Left renal cortex interstitium (tissue), 4 donors: ENCODE measurements at regions not wholly inside any gene's neighbourhood (a gene's known extent, or its start where the extent isn't known, plus 50 kb on each side); places are given as distances from the start of the nearest gene placed in this dataset.
"Not testable (repeated sequence)": the region's sequence is repeated elsewhere in the genome, so short reads cannot be mapped to it uniquely, and the experiment has no call there.

Experiments
- DNase-seq, 4 donors: peaks; one replicate each; pipeline ENCODE4 v3.0.0-alpha.2; 2013; ENCODE audit warnings: low read depth in 4 of 4, low spot score in 2 of 4, missing footprints in 1 of 4

DNA sequence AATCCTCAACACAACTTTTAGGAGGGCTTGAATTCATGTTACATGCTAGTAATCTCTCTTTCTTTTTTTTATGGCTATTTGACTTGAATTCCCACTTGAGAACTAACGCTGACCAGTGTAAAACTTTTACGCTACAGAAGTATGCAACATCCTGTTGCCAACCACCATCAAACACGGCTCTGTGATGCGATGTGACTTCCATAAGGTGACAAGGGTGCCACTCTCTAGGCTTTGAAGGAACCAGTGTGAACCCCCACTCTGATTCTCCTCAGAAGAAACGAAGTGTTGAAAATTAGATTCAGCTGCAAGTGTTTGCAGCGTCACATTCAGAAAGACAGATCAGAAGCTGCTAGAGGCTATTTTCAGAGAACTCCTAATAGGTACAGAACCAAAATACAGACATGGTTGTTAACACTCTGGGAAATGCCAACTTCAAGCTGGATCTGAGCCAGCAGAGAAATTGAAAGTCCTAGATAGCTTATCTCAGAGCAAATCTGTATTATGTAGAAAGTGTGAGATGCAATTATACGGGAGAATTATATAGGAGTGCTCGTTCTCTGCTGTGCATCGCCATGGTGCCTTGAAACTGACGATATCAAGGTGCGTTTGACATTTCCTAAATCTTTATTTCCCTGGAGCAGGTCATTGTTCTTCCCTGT, 271.2 kb downstream of the LPIN1 start:
- no peak for DNase-seq

DNA sequence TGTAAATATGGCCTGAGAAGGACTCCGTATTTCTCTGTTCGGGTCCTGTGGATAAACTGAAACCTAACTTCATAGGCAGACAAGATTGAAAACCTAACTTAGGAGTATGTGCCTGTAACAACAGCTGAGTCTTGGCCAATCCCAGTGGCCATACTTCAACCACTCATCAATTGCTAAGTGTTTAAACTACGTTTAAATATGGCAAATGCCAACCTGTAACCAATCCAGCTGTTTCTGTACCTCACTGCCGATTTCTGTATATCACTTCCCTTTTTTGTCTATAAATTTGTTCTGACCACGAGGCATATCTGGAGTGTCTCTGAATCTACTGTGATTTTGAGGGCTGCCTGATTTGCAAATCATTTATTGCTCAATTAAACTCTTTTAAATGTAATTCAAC, 272.3 kb downstream of the LPIN1 start:
- not testable (repeated sequence) for DNase-seq

DNA sequence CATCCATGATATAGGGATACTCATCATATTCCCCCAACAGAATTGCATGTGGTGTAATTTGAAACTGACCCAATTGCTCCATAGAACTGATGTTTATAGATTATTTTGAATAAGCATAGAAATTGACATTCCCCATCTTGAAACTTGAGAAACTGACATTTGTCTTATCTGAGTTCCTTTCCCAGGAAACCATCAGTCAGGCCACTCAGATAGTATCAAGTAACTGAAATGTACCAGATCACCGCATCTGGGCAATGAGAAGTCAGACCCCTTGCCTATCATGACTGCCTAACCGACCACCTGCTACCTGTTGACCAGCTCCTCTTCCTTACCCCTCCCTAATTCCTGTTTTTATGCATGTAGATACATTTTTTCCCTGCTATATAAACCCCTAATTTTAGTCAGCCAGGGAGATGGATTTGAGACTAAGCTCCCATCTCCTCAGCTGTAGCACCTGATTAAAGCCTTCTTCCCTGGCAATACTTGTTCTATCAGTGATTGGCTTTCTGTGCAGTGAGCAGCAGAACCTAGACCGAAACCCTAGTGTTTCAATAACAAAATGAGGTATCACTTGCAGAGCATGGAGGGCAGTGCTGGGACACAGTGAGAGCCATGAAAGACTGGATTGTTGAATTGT, 274.5 kb downstream of the LPIN1 start:
- DNase-seq: no peak

DNA sequence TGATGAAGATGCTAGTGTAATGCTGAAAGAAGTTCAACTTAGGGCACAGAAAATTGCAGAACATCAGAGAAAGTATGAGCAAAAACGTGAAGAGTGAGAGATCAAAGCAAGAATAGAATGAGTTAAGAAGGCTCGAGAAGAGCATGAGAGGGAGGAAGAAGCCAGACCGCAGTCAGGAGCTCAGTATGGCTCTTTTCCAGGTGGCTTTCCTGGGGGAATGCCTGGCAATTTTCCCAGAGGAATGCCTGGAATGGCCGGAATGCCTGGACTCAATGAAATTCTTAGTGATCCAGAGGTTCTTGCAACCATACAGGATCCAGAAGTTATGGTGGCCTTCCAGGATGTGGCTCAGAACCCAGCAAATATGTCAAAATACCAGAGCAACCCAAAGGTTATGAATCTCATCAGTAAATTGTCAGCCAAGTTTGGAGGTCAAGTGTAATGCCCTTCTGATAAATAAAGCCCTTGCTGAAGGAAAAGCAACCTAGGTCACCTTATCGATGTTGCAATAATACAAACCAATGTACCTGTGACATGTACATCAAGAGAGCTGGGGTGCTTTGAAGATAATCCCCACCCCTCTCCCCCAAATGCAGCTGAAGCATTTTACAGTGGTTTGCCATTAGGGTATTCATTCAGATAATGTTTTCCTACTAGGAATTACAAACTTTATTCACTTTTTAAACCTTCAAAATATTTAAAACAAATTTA, 277.9 kb downstream of the LPIN1 start:
- DNase-seq: not testable (repeated sequence)

DNA sequence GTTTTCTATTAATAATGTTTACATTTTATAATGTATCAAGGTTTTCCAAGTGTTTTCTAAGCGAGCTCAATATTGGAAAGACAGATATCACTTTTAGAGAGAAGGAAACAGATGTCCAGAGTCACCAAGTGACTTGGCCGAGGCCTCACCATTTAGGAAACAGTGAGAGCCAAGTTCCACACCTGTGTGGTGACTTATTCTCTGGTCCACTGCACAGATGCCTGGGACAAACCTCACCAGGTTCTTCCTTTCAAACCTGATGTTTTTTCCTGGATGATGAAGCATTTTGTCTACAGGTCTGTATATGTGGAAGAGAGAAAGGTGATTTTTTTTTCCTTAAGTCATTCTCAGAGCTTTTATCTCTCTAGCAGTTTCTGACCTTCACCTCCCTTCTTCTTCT, 280.7 kb downstream of the LPIN1 start:
- no peak for DNase-seq

DNA sequence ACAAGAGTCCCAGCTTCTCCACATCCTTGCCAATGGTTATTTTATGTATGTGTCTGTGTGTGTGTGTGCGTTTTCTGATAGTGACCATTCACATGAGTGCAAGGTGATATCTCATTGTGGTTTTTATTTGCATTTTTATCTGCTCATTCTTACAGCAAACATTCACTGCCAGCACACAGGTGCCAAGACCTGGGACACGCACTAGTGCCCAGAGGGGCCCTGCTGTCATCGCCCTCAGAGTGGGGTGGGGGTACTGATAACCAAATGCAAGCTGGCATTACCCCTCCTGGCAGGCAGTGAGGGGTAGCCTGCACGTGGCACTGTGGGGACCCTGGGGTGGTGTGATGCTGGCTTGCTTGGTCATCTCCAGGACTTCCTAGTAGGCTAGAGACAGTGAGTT, 285.4 kb downstream of the LPIN1 start:
- no peak for DNase-seq

DNA sequence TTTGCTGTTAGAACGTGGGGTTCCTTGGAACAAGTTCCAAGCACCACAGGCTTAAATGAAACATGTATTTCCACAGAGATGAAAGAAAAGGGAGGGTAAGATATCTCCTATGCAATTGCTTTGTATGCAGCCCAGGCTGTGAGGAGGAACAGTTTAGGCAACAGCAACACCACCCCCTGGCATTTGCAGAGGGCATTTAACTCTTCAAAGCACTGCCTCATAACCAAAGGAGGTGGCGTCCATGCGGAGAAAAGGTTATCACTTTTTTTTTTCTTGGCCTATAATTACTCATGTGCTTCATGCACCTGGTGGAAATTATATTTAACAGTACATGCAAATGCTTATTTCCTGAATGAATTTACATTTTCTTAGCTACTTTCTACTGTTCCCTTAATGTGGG, 286.0 kb downstream of the LPIN1 start:
- no peak for DNase-seq

DNA sequence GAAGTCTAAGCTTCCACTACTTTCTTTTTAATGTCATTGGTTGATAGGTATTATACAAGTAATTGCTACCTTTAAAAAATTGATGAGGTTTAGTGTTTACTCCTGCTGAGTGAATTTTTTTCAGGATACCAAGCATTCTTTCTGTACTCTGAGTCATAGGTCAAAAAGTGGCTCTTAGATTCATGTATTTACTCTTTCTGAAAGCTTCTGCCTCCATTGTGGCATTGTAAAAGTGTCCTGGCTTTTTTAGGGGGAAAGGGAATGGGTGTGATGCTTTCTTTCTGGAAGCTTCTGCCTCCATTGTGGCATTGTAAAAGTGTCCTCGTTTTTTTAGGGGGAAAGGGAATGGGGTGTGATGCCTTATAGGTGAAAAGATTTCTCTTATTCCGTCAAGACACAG, 286.5 kb downstream of the LPIN1 start:
- DNase-seq: no peak

DNA sequence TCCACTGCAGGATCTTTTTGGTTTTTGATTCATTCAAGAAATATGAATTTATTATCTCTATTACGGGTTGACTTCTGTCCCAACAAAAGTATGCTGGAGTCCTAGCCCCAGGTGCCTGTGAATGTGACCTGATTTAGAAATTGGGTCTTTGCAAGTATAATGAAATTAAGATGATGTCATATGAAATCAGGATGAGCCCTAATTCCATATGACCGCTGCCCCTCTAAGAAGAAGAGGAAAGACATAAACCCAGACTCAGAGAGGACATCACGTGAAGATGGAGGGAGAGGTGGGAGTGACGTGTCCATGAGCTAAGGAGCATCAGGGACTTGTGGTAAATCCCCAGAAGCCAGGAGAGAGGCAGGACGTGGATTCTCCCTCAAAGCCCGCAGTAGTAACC, 287.1 kb downstream of the LPIN1 start:
- DNase-seq: no peak

DNA sequence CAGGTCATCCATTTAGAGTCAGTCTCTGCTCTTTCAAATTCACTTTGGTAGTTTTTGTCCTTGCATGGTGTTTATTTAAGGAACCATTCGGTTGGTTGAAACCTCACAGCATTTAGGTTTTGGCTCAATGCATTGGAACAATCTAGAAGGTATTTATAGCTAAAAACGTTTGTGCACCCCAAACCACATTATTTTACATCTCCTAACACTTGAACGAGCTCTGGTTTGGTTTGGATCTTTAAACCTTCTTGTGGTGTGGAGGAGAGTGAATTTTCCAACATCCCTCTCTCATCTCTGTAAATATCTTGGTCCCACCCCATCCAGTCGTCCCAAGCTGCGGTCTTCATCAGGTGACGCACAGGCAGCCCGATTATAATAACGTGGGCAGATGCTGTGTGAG, 287.9 kb downstream of the LPIN1 start:
- DNase-seq: no peak

DNA sequence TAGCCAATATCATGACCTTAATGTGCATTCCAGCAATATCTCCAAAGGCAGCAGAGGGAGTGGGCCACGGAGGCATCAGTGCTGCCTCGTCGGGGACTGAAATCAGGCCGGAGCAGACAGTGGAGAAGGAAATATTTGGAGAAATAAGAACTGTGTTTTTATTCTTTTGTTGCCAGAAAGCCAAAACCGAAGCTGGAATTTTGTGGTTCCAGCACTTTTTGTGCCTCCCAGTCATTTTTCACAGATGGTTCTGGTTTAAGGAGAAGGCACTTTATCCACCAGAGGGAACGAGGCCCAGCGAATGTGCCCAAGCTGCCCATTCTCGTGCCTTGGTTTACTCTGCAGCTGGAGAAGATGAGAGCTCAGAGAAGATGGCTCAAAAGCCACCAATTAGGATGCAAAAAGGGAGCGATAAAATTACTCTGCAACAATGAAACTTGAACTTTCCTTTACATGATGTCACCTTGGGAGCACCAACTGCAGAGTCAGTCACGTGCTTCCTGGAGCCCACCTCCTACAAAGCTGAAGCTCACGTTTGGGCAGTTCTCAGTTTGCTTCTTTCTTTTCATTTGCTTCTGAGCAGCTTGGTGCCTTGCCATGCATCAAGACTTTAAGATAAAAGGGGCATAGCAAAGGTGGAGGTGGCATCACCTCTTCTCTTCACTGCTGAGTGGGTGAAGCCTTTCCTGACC, 288.7 kb downstream of the LPIN1 start:
- DNase-seq: no peak

DNA sequence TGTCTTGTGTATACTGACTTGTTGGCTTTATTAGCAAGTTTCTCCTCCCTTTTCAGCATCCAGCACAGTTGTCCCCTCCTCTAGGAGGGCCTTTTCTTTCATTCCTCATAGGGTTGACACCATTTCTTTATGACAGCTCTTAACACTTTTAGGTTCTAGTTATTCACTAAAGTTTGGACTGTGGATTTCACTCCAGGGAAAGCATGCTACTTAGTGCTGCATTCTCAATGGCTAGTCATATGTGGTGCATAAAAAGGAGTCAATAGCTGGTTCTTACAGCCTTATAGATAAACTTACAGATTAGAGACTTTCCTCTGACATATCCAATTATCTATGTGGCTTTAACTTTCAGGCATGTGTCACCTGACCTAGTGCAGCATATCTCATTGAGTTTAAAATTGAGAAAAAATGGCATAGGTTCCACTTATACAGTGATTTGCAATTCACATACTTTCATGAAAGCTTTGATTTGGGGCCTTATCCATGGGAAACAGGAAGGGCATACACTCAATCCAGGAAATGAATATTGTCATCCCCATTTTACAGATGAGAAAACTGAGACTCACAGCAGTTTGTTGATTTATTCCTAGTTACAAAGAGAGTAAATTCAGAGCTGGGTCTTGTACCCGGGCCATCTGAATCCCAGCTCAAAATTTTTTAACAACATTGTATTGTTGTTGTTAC, 289.7 kb downstream of the LPIN1 start:
- DNase-seq: no peak

DNA sequence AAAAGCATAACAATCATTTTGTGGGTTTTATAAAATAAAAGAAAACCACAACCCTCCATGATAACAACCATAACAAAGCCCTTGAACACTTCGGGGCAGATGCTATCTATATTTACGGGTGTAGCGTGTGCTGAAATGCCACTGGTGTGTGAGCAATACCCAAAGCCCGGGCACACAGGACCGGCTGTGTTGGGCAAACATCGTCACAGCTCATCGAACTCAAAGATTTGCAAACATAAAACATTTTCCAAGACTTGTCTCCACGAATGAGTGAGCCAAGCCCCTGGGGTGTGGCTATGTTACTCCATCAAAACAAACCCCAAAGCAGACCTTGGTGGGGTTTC, 290.2 kb downstream of the LPIN1 start:
- no peak for DNase-seq

DNA sequence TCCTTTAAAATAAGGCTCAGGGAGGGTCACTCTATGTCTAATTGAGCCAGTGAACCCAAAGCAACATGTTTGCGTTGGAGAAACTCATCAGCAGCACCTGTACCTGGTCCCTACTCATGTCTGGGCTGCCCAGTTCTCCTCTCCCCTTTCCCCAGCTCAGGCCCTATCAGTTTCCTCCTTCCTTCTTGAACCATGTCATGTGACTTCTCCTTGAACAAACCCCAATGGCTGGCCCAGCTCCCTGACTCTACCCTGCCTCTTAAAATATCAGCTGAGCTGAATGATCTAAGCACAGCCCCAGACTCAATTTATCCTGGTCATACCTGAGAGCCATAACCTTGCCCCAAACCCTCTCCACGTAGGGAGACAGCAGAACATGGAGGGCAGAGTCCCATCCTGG, 290.9 kb downstream of the LPIN1 start:
- no peak for DNase-seq

DNA sequence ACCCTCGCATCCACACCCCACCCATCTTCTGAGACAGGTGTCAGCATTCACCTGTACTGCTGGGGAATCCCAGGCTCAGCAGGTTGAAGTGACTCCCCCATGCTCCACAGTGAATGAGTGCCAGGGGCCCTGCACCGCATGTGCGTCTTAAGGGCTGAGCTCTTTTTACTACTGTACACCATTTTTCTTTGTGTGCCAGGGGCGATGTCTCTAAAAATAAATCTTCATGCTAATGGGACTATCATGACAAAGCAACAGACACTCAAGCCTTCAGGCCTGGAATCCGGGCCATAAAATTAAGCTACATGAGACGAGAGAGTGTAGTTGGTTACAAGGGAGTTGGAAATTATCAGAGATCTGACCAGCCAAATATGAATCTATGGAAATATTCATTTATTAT, 294.8 kb downstream of the LPIN1 start:
- no peak for DNase-seq

DNA sequence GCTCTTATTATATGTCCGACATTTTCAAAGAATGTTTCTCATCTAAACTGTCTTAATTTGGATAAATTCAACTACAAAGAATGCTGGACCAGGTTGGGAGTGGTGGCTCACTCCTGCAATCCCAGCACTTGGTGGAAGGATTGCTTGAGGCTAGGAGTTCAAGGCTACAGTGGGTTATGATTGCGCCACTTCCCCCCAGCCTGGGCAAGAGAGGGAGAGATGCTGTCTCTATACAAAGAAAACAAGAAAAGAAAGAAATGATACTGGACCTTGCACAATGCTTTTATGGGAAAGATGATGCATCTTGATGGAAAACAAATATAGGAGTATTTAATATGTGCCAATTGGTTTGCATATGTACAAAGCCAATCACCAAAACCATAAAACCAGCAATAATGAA, 296.7 kb downstream of the LPIN1 start:
- no peak for DNase-seq

DNA sequence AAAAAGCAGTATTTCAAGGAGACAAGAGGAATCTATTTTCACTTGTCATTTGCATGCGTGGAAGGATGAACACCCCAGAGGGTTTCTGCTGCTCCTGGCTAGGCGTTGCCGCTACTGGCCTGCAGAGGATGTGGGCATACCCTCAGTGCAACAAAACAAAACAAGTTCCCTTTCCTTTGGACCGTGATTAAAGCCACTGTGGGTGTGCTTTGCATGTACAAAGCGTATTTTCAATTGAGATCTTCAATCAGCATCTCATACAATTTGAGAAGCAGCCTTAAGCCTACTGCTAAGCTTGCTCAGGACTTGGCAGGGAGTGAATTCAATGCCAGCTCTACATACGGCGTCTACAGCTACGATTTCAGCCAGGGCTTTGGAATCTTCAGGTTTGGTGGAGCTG, 298.4 kb downstream of the LPIN1 start:
- no peak for DNase-seq

DNA sequence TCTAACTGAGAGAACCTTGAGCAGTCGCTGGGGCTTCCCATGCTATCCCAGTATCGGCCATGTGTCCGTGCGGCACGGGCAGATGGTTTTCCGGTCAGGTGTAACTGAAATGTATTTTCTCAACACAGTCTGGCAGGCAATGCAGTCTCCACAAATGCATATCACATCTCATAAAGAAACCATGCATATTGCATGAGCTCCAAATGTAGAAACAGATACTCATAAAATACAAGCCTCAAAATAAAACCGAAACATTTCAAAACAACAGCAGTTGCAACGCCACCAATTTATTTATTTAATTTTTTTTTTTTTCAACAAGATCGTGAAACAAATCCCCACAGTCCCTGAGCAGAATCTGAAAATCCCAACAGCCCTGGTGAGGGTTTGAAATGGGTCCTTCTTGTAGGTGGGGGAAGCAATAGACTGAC, 299.4 kb downstream of the LPIN1 start:
- DNase-seq: no peak

DNA sequence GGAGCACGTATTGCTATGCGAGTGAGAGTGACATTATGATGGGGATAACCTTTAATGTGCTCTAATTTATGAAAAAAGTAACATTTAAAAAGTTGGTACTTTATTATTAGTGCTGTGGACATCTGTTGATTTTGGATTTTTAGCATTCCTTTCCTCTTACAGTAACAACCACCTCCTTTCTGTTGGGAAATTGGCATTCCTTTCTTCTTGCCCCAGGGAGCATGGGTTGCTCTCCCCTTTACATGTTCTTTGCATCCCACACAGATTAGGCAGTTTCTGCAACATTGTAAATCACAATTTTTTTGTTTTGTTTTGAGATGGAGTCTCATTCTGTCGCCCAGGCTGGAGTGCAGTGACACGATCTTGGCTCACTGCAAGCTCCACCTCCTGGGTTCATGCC, 300.2 kb downstream of the LPIN1 start:
- DNase-seq: no peak

DNA sequence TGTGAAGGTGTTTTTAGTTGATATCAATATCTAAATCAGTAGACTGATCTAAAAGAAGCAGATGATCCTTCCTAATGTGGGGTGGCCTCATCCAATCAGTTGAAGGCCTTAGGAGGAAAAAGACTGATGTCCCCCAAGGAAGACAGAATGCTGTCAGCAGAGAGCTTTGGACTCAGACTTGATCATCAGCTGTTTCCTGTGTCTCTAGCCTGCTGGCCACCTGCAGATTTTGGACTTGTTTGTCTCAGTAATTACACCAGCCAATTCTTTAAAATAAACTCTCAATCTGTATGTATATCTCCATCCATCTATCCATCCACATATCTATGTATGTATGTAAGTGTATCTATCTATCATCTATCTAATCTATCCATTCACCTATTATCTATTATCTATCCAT, 301.3 kb downstream of the LPIN1 start:
- no peak for DNase-seq

DNA sequence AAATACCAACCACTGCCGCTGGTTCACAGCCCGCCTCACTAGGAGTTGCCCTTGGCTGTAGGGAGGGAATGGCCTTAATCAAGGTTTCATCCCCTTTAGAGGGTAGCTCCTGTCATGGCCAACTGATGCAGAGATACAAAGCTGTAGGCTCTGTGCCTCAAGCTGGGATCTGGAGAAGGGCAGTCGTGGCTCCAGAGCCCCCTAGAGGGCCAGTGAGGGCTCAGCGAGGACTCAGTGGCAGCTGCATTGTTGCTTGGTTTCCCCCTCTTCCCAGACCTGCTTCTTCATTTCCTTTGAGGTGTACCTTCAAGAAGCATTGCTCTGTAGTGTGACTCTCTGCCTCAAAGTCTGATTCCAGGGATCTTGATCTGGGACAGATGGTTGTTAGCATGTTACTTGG, 302.1 kb downstream of the LPIN1 start:
- no peak for DNase-seq
